GM12872 (cell line): ENCODE measurements at regions not wholly inside any gene's neighbourhood (a gene's known extent, or its start where the extent isn't known, plus 50 kb on each side); places are given as distances from the start of the nearest gene placed in this dataset.

Source experiments
- CTCF ChIP-seq: IDR thresholded peaks from 3 replicates; pipeline ENCODE4 v1.5.1; 2011; ENCODE audit warnings: low read depth, mild to moderate bottlenecking, low read length, moderate library complexity; ENCODE audit not compliant: insufficient read depth

GRCh38 chr3:19022546-19022945, 125.8 kb upstream of the KCNH8 start:
- no peak for TF ChIP-seq CTCF

GRCh38 chr3:19016851-19017250, 131.5 kb upstream of the KCNH8 start:
- no peak for TF ChIP-seq CTCF

- no peak for TF ChIP-seq CTCF
Measured at GRCh38 chr3:19013879-19014278, 134.4 kb upstream of the KCNH8 start.

GRCh38 chr3:19012846-19013245, 135.5 kb upstream of the KCNH8 start:
- TF ChIP-seq CTCF, result no peak

- TF ChIP-seq CTCF, result no peak
Measured at GRCh38 chr3:19002606-19003005, 145.7 kb upstream of the KCNH8 start.

GRCh38 chr3:18998069-18998468, 150.2 kb upstream of the KCNH8 start:
- TF ChIP-seq CTCF, result no peak

GRCh38 chr3:18992709-18993108, 155.6 kb upstream of the KCNH8 start:
- no peak for TF ChIP-seq CTCF

- no peak for TF ChIP-seq CTCF
Measured at GRCh38 chr3:18989237-18989795, 159.0 kb upstream of the KCNH8 start.
